Gastroesophageal sphincter (tissue), 3 donors: ENCODE measurements at regions not wholly inside any gene's neighbourhood (a gene's known extent, or its start where the extent isn't known, plus 50 kb on each side); places are given as distances from the start of the nearest gene placed in this dataset.

Experiments used
- CTCF ChIP-seq, 4 experiments: fragments of 200-600 bp in 2 of 4; fragments of 450-650 bp in 2 of 4; sonication (generic) in 1 of 4; IDR thresholded peaks; one replicate each; pipeline ENCODE4 v1.5.1; 2017 to 2019; ENCODE audit warnings: antibody characterized with exemption in 4 of 4, mild to moderate bottlenecking in 2 of 4, moderate library complexity in 2 of 4
- POLR2A ChIP-seq, 2 donors: fragments of 450-650 bp; IDR thresholded peaks; one replicate each; pipeline ENCODE4 v1.6.1; 2017; ENCODE audit warnings: antibody characterized with exemption in 2 of 2, mild to moderate bottlenecking in 2 of 2, moderate library complexity in 1 of 2

GRCh38 chr10:45219416-45219815, 96.0 kb downstream of the OR13A1 start:
- no peak for TF ChIP-seq CTCF (IDR thresholded peaks at IDR 0.05)
- no peak for TF ChIP-seq POLR2A (IDR thresholded peaks at IDR 0.05)
